HepG2 (cell line): ENCODE measurements at regions not wholly inside any gene's neighbourhood (a gene's known extent, or its start where the extent isn't known, plus 50 kb on each side); places are given as distances from the start of the nearest gene placed in this dataset.

Experiments used
- ATAC-seq: fragments of 200-7000 bp; cut with Tn5 transposase; 3 replicates; pipeline ENCODE4 v1.9.1; 2020; ENCODE audit warnings: mild to moderate bottlenecking, moderate library complexity
- BruUV-seq: library from RNA; stranded (reverse); fragments of 400-500 nt; replicated peaks from 2 replicates; lab custom pipeline; 2021; lab: Mats Ljungman, UMichigan
- CTCF ChIA-PET: fragments of 300-600 bp; formaldehyde crosslinking; extraction: SDS; loops from one replicate; lab custom pipeline; 2021; ENCODE audit warnings: low total read pairs, inconsistent platforms, low intra/inter-chr PET ratio; lab: Yijun Ruan, JAX
- POLR2A ChIA-PET: fragments of 350-600 bp; sonication (Branson Sonifier 250); formaldehyde crosslinking; loops from one replicate; lab custom pipeline; 2020; ENCODE audit warnings: antibody characterized with exemption, inconsistent platforms; lab: Yijun Ruan, JAX
- DNase-seq: peaks from one replicate; pipeline ENCODE4 v3.0.0-alpha.2; 2015; ENCODE audit warnings: low spot score
- FAIRE-seq: peaks from 3 replicates; lab custom pipeline; 2011; peaks lifted over from hg19 to GRCh38; lab: Jason Lieb, UNC
- H2AFZ ChIP-seq: one replicate; pipeline ENCODE4 v1.6.1; 2011; ENCODE audit warnings: low read length, inconsistent platforms
- H3K27ac ChIP-seq: fragments of 300-600 bp; 3 replicates; pipeline ENCODE4 v1.8.0; 2011; ENCODE audit warnings: mixed run types, mild to moderate bottlenecking, mixed read lengths, low read length, inconsistent platforms; ENCODE audit not compliant: insufficient read depth; ENCODE audit errors: extremely low read length
- H3K27me3 ChIP-seq, 2 experiments: fragments of 200-600 bp in 1 of 2; 2 replicates in 1 of 2; 3 replicates in 1 of 2; pipeline versions ENCODE4 v1.6.0 to v1.8.0; 2011; ENCODE audit warnings: low read length in 2 of 2, mild to moderate bottlenecking in 2 of 2, moderate library complexity in 2 of 2, inconsistent platforms in 1 of 2; ENCODE audit not compliant: insufficient read depth in 2 of 2, control insufficient read depth in 1 of 2
- H3K36me3 ChIP-seq, 2 experiments: fragments of 200-600 bp in 1 of 2; replicated peaks in 1 of 2; 2 replicates in 1 of 2; 3 replicates in 1 of 2; pipeline versions ENCODE4 v1.5.1 to v1.8.0; 2011; ENCODE audit warnings: low read length in 2 of 2, inconsistent platforms in 1 of 2; ENCODE audit not compliant: insufficient read depth in 2 of 2, control insufficient read depth in 1 of 2
- H3K4me1 ChIP-seq: 2 replicates; pipeline ENCODE4 v1.5.1; 2012; ENCODE audit warnings: low read length, inconsistent platforms; ENCODE audit not compliant: insufficient read depth
- H3K4me2 ChIP-seq: 2 replicates; pipeline ENCODE4 v1.6.0; 2011; ENCODE audit warnings: low read depth, low read length, inconsistent platforms
- H3K4me3 ChIP-seq, 3 experiments: fragments of 200-600 bp in 1 of 3; sonication (generic), shearing (Covaris generic) in 1 of 3; replicated peaks in 1 of 3; 2 replicates each; pipeline ENCODE4 v1.5.1; 2011 to 2016; ENCODE audit warnings: low read length in 3 of 3, inconsistent platforms in 2 of 3, low read depth in 2 of 3, mild to moderate bottlenecking in 2 of 3, control low read depth in 1 of 3, mixed read lengths in 1 of 3; ENCODE audit not compliant: insufficient read depth in 1 of 3
- H3K79me2 ChIP-seq: one replicate; pipeline ENCODE4 v1.6.1; 2011; ENCODE audit warnings: low read length, inconsistent platforms; ENCODE audit not compliant: insufficient read depth
- H3K9ac ChIP-seq: 2 replicates; pipeline ENCODE4 v1.6.0; 2011; ENCODE audit warnings: mild to moderate bottlenecking, low read depth, low read length, inconsistent platforms; ENCODE audit not compliant: insufficient read depth
- H3K9me3 ChIP-seq: 2 replicates; pipeline ENCODE4 v1.5.1; 2012; ENCODE audit warnings: mild to moderate bottlenecking, low read length
- H4K20me1 ChIP-seq: 2 replicates; pipeline ENCODE4 v1.6.0; 2011; ENCODE audit warnings: inconsistent platforms, mild to moderate bottlenecking, low read length, moderate library complexity; ENCODE audit not compliant: insufficient read depth
- CBX5 ChIP-seq: sonication (generic); formaldehyde crosslinking; IDR thresholded peaks from 2 replicates; pipeline ENCODE4 v1.4.0; 2020; ENCODE audit warnings: missing genetic modification reagents, borderline replicate concordance
- HNRNPL ChIP-seq: fragments of 200-400 bp; formaldehyde crosslinking; IDR thresholded peaks from 2 replicates; pipeline ENCODE4 v1.6.1; 2017; ENCODE audit warnings: mild to moderate bottlenecking, low read depth, low read length
- MIXL1 ChIP-seq: IDR thresholded peaks from 2 replicates; pipeline ENCODE4 v1.6.1; 2016
- NFE2L1 ChIP-seq: sonication (generic); formaldehyde crosslinking; IDR thresholded peaks from 2 replicates; pipeline ENCODE4 v1.4.0; 2020; ENCODE audit warnings: missing genetic modification reagents, mild to moderate bottlenecking, borderline replicate concordance
- PRPF4 ChIP-seq: fragments of 200-400 bp; formaldehyde crosslinking; IDR thresholded peaks from 2 replicates; pipeline ENCODE4 v1.6.1; 2016; ENCODE audit warnings: low read length, low read depth; ENCODE audit not compliant: poor library complexity, severe bottlenecking
- U2AF1 ChIP-seq: fragments of 200-400 bp; formaldehyde crosslinking; optimal IDR thresholded peaks from 2 replicates; pipeline ENCODE3; 2017; ENCODE audit warnings: mild to moderate bottlenecking, low read depth, low read length
- ZNF232 ChIP-seq: sonication (generic); formaldehyde crosslinking; IDR thresholded peaks from 2 replicates; pipeline ENCODE4 v1.4.0; 2020; ENCODE audit warnings: missing genetic modification reagents, borderline replicate concordance
- ZNF264 ChIP-seq: sonication (generic); formaldehyde crosslinking; IDR thresholded peaks from 2 replicates; pipeline ENCODE4 v1.4.0; 2020; ENCODE audit warnings: missing genetic modification reagents
- ZNF569 ChIP-seq: sonication (generic); formaldehyde crosslinking; IDR thresholded peaks from 2 replicates; pipeline ENCODE4 v1.5.0; 2020; ENCODE audit warnings: mild to moderate bottlenecking, missing genetic modification reagents, moderate library complexity, borderline replicate concordance
- ZNF83 ChIP-seq: sonication (generic); formaldehyde crosslinking; IDR thresholded peaks from 2 replicates; pipeline ENCODE4 v1.4.0; 2020; ENCODE audit warnings: missing genetic modification reagents, mild to moderate bottlenecking, borderline replicate concordance
- ZNF878 ChIP-seq: sonication (generic); formaldehyde crosslinking; IDR thresholded peaks from 2 replicates; pipeline ENCODE4 v1.8.1; 2023; ENCODE audit warnings: mild to moderate bottlenecking, missing genetic modification reagents, moderate library complexity
- WGBS: methylation state at CpG from one replicate; pipeline ENCODE4 v1.1.6; 2017; ENCODE audit warnings: low lambda C conversion rate; 5-methylcytosine and 5-hydroxymethylcytosine counted together
- in situ Hi-C: cut with HindIII; loops from 2 replicates; pipeline ENCODE4 v1.10.0; 2017; ENCODE audit warnings: low pct_unique_long_range_greater_than_20kb; ENCODE audit not compliant: extremely low pct_ligation_motif_present
- intact Hi-C: fragments of 100-400 bp; cut with micrococcal nuclease; formaldehyde crosslinking; loops from one replicate; pipeline ENCODE4 v1.10.0; 2022; ENCODE audit not compliant: unreplicated experiment
- TF ChIP-seq, protein P1 (sequence below): sonication (generic); formaldehyde crosslinking; conservative IDR thresholded peaks from 2 replicates; pipeline ENCODE4 v1.8.0; 2022; ENCODE audit warnings: mild to moderate bottlenecking, moderate library complexity, missing genetic modification reagents

DNA sequence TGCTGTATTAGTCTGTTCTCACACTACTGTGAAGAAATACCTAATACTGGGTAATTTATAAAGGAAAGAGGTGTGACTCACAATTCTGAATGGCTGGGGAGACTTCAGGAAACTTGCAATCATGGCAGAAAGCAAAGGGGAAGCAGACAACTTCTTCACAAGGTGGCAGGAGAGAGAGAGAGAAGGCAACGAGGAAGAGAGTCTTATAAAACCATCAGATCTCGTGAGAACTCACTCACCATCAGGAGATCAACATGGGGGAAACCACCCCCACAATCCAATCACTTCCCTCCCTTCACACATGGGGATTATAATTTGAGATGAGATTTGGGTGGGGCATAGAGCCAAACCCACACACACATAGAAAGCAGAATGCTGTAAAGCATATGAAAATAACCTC lies 896.2 kb downstream of the CDH11 start:
- intact Hi-C loops: no loop called here
- H3K27ac ChIP-seq: no peak overlapping the region
- no peaks in the 10 kb centered on the region for H3K79me2 ChIP-seq
- TF ChIP-seq MIXL1 (CRISPR knock-in tag): no peak
- TF ChIP-seq ZNF83: no peak
- TF ChIP-seq, protein P1, sequence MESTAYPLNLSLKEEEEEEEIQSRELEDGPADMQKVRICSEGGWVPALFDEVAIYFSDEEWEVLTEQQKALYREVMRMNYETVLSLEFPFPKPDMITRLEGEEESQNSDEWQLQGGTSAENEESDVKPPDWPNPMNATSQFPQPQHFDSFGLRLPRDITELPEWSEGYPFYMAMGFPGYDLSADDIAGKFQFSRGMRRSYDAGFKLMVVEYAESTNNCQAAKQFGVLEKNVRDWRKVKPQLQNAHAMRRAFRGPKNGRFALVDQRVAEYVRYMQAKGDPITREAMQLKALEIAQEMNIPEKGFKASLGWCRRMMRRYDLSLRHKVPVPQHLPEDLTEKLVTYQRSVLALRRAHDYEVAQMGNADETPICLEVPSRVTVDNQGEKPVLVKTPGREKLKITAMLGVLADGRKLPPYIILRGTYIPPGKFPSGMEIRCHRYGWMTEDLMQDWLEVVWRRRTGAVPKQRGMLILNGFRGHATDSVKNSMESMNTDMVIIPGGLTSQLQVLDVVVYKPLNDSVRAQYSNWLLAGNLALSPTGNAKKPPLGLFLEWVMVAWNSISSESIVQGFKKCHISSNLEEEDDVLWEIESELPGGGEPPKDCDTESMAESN (CRISPR knock-in tag): no peak
- no peak for TF ChIP-seq CBX5 (CRISPR knock-in tag)
- no peaks in the 10 kb centered on the region for H3K27me3 ChIP-seq
- H3K4me2 ChIP-seq: no peak overlapping the region
- in situ Hi-C loops: no loop called here
- H4K20me1 ChIP-seq: no peaks in the 10 kb centered on the region
- ATAC-seq (no peak), FAIRE-seq (no peak), DNase-seq (no peak)
- H3K9me3 ChIP-seq: peaks cover 29% of the 10 kb centered on the region
- POLR2A ChIA-PET: no interaction called here
- 3% methylated on average over 2 of the region's 2 CpGs for WGBS
- no peaks in the 10 kb centered on the region for H3K36me3 ChIP-seq
- H3K4me1 ChIP-seq: no peaks in the 10 kb centered on the region
- CTCF ChIA-PET: no interaction called here
- H3K4me3 ChIP-seq: no peak overlapping the region
- no peak overlapping the region for H3K9ac ChIP-seq
- BruUV-seq: no TSS peak
- H2AFZ ChIP-seq: no peak overlapping the region

DNA sequence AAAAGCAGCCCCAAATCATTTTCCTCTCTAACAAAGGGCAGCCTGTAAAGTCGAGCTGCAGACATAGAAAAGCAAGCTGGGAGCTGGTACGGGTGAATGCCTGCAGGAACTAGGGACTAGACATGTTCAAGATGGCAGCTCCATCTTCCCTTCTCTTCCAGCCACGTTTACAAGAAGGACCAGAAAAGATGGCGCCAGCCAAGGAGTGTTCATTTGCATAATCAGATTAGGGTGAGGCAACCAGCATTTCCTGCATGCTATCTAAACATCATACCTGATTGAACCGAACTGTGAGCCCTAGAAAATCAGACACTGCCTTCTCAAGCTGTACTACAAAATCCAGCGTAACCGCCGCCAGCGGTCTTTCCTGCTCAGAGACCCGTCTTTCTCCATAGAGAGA lies 896.8 kb downstream of the CDH11 start:
- no peak for ATAC-seq
- intact Hi-C loops (no loop called here), in situ Hi-C loops (no loop called here)
- Histone ChIP-seq H3K79me2 (no peaks in the 10 kb centered on the region), H3K4me1 (no peaks in the 10 kb centered on the region), H4K20me1 (no peaks in the 10 kb centered on the region), H3K27me3 (no peaks in the 10 kb centered on the region), H3K9me3 (peaks cover 26% of the 10 kb centered on the region)
- DNase-seq: no peak
- FAIRE-seq: no peak
- POLR2A ChIA-PET: no interaction called here
- CTCF ChIA-PET: no interaction called here
- TF ChIP-seq ZNF232 (no peak), U2AF1 (no peak), ZNF264 (CRISPR knock-in tag) (no peak), HNRNPL (no peak), ZNF878 (no peak), ZNF569 (CRISPR knock-in tag) (no peak), NFE2L1 (CRISPR knock-in tag) (no peak), PRPF4 (no peak)
- TF ChIP-seq, all 625 proteins: peak for 0
- Histone ChIP-seq H2AFZ (no peak overlapping the region), H3K36me3 (no peaks in the 10 kb centered on the region), H3K4me3 (no peak overlapping the region), H3K4me2 (no peak overlapping the region), H3K27ac (no peak overlapping the region), H3K9ac (no peak overlapping the region)
- WGBS: 39% methylated on average over 10 of the region's 10 CpGs
- no TSS peak for BruUV-seq
